ENCODE measurements at regions not wholly inside any gene's neighbourhood (a gene's known extent, or its start where the extent isn't known, plus 50 kb on each side); places are given as distances from the start of the nearest gene placed in this dataset.

DNA sequence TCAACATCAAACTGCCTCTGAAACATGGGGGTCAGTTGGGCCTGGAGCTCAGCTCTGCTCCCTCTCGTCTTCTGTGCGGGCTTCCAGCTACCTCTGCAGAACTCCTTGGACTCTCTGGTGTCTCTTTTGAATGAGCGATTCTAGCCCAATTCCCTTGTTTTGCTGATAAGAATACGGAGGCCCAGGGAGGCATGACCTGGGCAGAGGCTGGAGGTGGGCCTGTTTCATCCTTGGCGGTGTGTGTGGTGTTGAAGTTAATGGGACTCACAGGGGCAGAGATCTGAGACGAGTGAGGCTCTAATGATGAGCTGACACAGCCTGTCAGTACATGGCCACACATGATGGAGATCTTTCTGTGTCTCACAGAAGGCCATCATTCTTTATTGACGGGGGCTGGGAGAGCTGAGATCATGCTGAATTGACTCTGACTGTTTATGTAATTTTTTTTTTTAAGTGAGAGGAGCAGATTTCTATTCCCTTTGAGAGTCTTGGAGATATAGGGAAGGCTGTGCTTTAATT is 134.5 kb downstream of the URB2 start:
- Mint-ChIP-seq H3K27ac (ENCODE audit: unreplicated experiment) (no peak overlapping the region), H3K27me3 (ENCODE audit: low read depth) (no peaks in the 10 kb centered on the region), H3K36me3 (ENCODE audit: low read depth) (no peaks in the 10 kb centered on the region), H3K9me3 (no peaks in the 10 kb centered on the region), H3K4me1 (no peaks in the 10 kb centered on the region), H3K4me3 (no peak overlapping the region)
- TF ChIP-seq, protein P1, sequence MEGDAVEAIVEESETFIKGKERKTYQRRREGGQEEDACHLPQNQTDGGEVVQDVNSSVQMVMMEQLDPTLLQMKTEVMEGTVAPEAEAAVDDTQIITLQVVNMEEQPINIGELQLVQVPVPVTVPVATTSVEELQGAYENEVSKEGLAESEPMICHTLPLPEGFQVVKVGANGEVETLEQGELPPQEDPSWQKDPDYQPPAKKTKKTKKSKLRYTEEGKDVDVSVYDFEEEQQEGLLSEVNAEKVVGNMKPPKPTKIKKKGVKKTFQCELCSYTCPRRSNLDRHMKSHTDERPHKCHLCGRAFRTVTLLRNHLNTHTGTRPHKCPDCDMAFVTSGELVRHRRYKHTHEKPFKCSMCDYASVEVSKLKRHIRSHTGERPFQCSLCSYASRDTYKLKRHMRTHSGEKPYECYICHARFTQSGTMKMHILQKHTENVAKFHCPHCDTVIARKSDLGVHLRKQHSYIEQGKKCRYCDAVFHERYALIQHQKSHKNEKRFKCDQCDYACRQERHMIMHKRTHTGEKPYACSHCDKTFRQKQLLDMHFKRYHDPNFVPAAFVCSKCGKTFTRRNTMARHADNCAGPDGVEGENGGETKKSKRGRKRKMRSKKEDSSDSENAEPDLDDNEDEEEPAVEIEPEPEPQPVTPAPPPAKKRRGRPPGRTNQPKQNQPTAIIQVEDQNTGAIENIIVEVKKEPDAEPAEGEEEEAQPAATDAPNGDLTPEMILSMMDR (conservative IDR thresholded peaks at IDR 0.05) = no peak
- DNase-seq (ENCODE audit: low read depth, low spot score) = no peak

DNA sequence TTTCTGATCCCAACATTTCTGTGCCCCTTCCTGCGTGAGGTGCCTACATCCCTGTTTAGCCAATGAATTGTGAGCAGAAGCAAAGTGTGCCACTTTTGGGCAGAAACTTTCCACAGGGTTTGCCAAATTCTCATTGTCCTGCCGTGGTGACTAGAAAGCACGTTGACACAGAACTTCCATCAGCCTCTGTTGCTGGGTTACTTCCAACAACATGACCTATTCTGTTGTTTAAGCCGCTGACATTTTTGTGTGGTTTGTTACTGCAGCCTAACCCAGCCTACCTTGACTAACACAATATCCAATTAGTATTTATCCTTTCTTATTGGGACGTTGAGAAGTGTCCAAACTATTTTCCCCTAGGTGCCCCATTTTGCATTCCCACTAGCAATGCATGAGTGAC is 136.8 kb downstream of the URB2 start:
- H3K4me3 Mint-ChIP-seq = no peak overlapping the region
- no peaks in the 10 kb centered on the region for H3K36me3 Mint-ChIP-seq (ENCODE audit: low read depth)
- no peak overlapping the region for H3K27ac Mint-ChIP-seq (ENCODE audit: unreplicated experiment)
- H3K27me3 Mint-ChIP-seq (ENCODE audit: low read depth) = no peaks in the 10 kb centered on the region
- H3K9me3 Mint-ChIP-seq = no peaks in the 10 kb centered on the region
- no peaks in the 10 kb centered on the region for H3K4me1 Mint-ChIP-seq
- TF ChIP-seq, protein P1 (conservative IDR thresholded peaks at IDR 0.05) = no peak
- DNase-seq (ENCODE audit: low read depth, low spot score) = no peak

DNA sequence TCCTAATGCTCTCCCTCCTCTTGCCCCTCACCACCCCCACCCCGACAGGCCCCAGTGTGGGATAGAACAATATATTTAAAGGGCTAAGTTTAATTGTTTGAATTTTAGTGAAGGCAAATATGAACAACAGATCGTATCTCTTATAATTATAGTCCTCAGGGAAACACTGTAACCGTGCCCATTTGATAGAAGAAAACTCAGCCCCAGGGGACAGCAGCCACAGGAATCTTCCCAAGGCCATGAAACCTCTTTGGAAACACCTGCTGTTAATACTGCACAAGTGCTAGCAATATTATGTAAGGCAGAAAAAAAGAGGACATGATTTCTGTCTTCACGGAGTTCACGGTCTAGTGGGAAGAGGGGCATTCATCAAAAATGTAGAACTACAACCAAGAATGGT is 142.2 kb downstream of the URB2 start:
- Mint-ChIP-seq H3K9me3 (no peaks in the 10 kb centered on the region), H3K4me3 (no peak overlapping the region), H3K36me3 (ENCODE audit: low read depth) (no peaks in the 10 kb centered on the region), H3K27me3 (ENCODE audit: low read depth) (peaks cover 15% of the 10 kb centered on the region), H3K27ac (ENCODE audit: unreplicated experiment) (no peak overlapping the region), H3K4me1 (no peaks in the 10 kb centered on the region)
- DNase-seq (ENCODE audit: low read depth, low spot score) = no peak
- TF ChIP-seq, protein P1 (conservative IDR thresholded peaks at IDR 0.05) = no peak

DNA sequence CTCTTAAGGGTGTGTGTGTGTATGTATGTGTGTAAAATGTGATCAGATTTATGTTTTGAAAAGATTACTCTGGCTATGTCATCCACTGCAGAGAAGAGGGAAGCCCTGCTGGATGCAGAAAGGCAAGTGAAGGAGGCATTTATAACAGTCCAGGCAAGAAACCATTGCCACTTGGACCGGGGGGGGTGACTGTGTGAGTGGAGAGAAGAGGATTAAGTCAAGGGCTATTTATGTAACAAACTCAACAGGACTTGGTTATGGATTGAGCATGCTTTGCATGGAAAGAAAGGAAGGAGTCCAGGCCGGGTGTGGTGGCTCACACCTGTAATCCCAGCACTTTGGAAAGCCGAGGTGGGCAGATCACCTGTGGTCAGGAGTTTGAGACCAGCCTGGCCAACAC is 143.0 kb downstream of the URB2 start:
- no peaks in the 10 kb centered on the region for H3K36me3 Mint-ChIP-seq (ENCODE audit: low read depth)
- no peaks in the 10 kb centered on the region for H3K4me1 Mint-ChIP-seq
- no peak overlapping the region for H3K4me3 Mint-ChIP-seq
- DNase-seq (ENCODE audit: low read depth, low spot score) = no peak
- no peak overlapping the region for H3K27ac Mint-ChIP-seq (ENCODE audit: unreplicated experiment)
- H3K9me3 Mint-ChIP-seq = peaks cover 3% of the 10 kb centered on the region
- TF ChIP-seq, protein P1 (conservative IDR thresholded peaks at IDR 0.05) = no peak
- peaks cover 15% of the 10 kb centered on the region for H3K27me3 Mint-ChIP-seq (ENCODE audit: low read depth)

DNA sequence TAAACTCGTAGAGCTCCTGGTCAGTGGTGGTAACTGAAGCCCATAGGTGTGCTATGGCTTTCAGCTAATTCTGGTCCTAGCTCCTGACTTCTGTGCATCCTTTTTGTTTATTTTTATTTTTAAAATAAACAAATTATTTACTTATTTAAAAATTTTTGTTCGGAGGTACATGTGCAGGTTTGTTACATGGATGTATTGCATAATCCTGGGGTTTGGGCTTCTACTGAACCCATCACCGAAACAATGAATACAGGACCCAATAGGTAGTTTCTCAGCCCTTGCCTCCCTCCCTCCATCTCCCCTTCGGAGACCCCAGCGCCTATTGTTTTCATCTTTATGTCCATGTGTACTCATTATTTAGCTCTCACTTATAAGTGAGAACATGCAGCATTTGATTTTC is 143.8 kb downstream of the URB2 start:
- H3K36me3 Mint-ChIP-seq (ENCODE audit: low read depth) = no peaks in the 10 kb centered on the region
- no peak overlapping the region for H3K27ac Mint-ChIP-seq (ENCODE audit: unreplicated experiment)
- no peak overlapping the region for H3K4me3 Mint-ChIP-seq
- H3K4me1 Mint-ChIP-seq = no peaks in the 10 kb centered on the region
- DNase-seq (ENCODE audit: low read depth, low spot score) = no peak
- peaks cover 15% of the 10 kb centered on the region for H3K27me3 Mint-ChIP-seq (ENCODE audit: low read depth)
- TF ChIP-seq, protein P1 (conservative IDR thresholded peaks at IDR 0.05) = no peak
- peaks cover 4% of the 10 kb centered on the region for H3K9me3 Mint-ChIP-seq

DNA sequence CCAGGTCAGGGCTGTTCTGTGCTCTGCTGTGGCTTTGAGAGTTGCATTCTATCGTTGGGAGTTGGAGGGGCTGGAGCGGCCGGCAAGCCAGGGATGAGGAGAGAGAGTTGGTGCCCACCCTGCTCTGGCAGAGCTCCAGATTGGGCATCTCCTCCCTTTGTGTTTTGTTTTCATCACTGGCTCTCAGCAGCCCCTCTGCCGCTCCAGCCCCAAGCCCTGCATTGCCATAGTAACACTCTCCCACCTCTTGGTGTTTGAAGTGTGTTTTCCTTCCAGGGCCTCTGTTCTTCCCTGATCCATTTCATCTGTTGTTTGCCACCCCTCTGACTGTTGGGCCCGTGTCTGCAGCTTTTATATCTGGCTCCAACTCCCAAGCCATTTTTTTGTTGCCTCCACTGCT is 152.7 kb downstream of the URB2 start:
- Mint-ChIP-seq H3K27ac (ENCODE audit: unreplicated experiment) (no peak overlapping the region), H3K4me1 (peaks cover 7% of the 10 kb centered on the region), H3K9me3 (peaks cover 6% of the 10 kb centered on the region), H3K4me3 (no peak overlapping the region), H3K27me3 (ENCODE audit: low read depth) (no peaks in the 10 kb centered on the region), H3K36me3 (ENCODE audit: low read depth) (no peaks in the 10 kb centered on the region)
- no peak for DNase-seq (ENCODE audit: low read depth, low spot score)
- TF ChIP-seq, protein P1 (conservative IDR thresholded peaks at IDR 0.05) = no peak

Measured in neural crest cell (in vitro differentiated cells).